Neural progenitor cell (in vitro differentiated cells): ENCODE measurements at regions not wholly inside any gene's neighbourhood (a gene's known extent, or its start where the extent isn't known, plus 50 kb on each side); places are given as distances from the start of the nearest gene placed in this dataset.

Source experiments
- EZH2 ChIP-seq: fragments of 200-600 bp; sonication (generic); IDR thresholded peaks from 2 replicates; pipeline ENCODE4 v1.6.1; 2017; ENCODE audit warnings: antibody characterized with exemption, mild to moderate bottlenecking, moderate library complexity
- TF ChIP-seq, protein P1 (sequence below): fragments of 200-600 bp; sonication (generic); IDR thresholded peaks from 2 replicates; pipeline ENCODE4 v1.5.1; 2017; ENCODE audit warnings: antibody characterized with exemption, mild to moderate bottlenecking

DNA sequence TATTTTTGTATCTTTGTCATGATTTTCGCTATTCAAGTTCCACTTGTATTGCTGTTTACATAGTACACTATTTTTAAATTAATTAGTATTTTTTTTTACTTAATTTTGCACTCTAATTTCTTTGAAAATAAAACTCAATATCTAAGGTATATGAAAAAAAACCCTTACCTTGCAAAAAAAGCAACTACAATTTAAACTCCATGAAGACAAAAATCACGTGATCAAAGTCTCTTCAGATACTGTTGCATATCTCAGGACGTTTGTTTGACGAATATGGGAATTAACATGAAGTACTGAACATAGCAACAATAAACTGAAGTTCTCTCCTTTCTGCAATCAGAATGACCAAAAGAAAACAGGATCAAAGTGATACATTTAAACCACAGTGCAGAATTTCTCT is 968.4 kb upstream of the SEL1L start:
- TF ChIP-seq, protein P1, sequence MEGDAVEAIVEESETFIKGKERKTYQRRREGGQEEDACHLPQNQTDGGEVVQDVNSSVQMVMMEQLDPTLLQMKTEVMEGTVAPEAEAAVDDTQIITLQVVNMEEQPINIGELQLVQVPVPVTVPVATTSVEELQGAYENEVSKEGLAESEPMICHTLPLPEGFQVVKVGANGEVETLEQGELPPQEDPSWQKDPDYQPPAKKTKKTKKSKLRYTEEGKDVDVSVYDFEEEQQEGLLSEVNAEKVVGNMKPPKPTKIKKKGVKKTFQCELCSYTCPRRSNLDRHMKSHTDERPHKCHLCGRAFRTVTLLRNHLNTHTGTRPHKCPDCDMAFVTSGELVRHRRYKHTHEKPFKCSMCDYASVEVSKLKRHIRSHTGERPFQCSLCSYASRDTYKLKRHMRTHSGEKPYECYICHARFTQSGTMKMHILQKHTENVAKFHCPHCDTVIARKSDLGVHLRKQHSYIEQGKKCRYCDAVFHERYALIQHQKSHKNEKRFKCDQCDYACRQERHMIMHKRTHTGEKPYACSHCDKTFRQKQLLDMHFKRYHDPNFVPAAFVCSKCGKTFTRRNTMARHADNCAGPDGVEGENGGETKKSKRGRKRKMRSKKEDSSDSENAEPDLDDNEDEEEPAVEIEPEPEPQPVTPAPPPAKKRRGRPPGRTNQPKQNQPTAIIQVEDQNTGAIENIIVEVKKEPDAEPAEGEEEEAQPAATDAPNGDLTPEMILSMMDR, result no peak
- TF ChIP-seq EZH2, result no peak
